HG03342 (cell line): ENCODE measurements at regions not wholly inside any gene's neighbourhood (a gene's known extent, or its start where the extent isn't known, plus 50 kb on each side); places are given as distances from the start of the nearest gene placed in this dataset.

Source experiments
- ATAC-seq: cut with Tn5 transposase; IDR thresholded peaks from one replicate; pipeline ENCODE4 v1.9.1; 2021; ENCODE audit warnings: mild to moderate bottlenecking, moderate library complexity; ENCODE audit not compliant: unreplicated experiment

DNA sequence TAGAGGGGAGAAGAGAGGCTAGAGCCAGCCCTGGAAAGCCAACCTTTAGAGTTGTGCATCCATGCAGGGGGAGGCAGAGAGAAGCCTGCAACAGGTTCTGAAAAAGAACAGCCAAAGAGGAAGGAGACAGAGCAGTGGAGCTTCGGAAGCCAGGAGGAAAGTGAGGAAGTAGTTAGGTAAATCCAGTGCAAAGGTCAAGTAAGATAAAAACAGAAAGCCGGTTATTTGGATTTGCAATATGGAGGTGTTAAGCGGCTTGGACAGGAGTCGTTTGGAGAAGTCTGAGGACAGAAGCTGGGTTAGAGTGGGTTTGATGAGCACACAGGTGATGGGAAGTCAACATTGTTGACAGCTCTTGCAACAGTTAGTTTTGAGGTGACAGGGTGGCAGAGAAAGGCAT is 53.5 kb upstream of the FLT1 start:
- ATAC-seq = no peak

- no peak for ATAC-seq
Observed at GRCh38 chr13:28545583-28546333, 50.8 kb upstream of the FLT1 start.
